ENCODE measurements at regions not wholly inside any gene's neighbourhood (a gene's known extent, or its start where the extent isn't known, plus 50 kb on each side); places are given as distances from the start of the nearest gene placed in this dataset.
"Not testable (repeated sequence)": the region's sequence is repeated elsewhere in the genome, so short reads cannot be mapped to it uniquely, and the experiment has no call there.

DNA sequence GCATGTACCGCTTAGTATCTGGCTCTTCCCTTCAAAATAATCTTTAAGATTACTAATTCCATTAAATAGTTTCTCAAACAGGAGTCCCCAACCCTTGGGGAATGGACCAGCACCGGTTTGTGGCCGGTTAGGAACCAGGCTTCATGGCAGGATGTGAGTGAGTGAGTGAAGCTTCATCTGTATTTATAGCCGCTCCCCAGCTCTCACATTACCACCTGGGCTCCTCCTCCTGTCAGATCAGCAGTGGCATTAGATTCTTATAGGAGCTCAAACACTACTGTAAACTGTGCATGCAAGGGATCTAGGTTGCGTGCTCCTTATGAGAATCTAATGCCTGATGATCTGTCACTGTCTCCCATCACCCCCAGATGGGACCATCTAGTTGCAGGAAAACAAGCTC, 332.6 kb upstream of the ZNF608 start:
- H3K36me3 Mint-ChIP-seq (ENCODE audit: low read depth); DNase-seq (ENCODE audit: low spot score); H3K27ac Mint-ChIP-seq; H3K9me3 Mint-ChIP-seq; H3K4me1 Mint-ChIP-seq (ENCODE audit: low read depth); H3K4me3 Mint-ChIP-seq (ENCODE audit: low read depth); H3K27me3 Mint-ChIP-seq (ENCODE audit: low read depth); intact Hi-C loops (cut with micrococcal nuclease): not testable (repeated sequence)

DNA sequence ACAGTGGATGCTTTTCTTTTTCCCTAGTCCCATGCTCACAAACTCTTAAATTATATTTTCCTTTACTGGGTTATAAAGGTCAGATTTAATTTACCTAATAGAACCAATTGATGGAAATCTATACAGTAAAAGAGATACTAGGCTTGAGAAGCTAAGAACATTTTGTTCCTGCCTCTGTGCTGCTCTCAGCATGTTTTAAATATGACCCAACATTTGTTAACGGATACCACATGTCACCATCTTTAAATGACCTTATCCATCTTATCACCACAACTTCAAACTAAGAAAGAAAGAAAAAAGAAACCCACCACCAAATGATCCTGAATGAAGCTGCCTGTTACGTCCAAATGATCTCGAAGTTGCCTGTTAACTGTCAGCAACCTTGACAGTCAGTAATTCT, 334.7 kb upstream of the ZNF608 start:
- no peaks in the 10 kb centered on the region for H3K9me3 Mint-ChIP-seq
- intact Hi-C loops (cut with micrococcal nuclease): no loop called here
- no peak for DNase-seq (ENCODE audit: low spot score)
- no peaks in the 10 kb centered on the region for H3K4me1 Mint-ChIP-seq (ENCODE audit: low read depth)
- no peaks in the 10 kb centered on the region for H3K36me3 Mint-ChIP-seq (ENCODE audit: low read depth)
- H3K27me3 Mint-ChIP-seq (ENCODE audit: low read depth): no peaks in the 10 kb centered on the region
- no peak overlapping the region for H3K4me3 Mint-ChIP-seq (ENCODE audit: low read depth)
- H3K27ac Mint-ChIP-seq: no peak overlapping the region

DNA sequence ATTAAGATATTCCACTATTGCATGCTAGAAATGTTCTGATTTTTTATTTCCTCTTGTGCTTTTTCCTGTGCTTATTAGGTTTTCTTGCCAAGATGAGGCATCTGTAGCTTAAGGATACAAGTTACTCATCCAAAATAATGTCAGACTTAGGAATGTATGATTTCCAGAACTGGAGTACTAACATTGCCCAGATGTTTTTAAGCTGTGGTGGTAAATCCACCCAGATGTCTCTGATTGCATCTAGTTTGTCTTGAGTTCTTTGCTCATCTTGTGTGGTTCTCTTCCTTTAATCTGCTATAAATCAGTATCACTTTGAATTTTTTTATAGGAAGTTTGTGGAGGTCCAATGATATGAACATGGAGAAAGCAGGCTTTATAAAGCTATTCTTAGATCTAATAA, 337.5 kb upstream of the ZNF608 start:
- no peak for DNase-seq (ENCODE audit: low spot score)
- Mint-ChIP-seq H3K4me3 (ENCODE audit: low read depth) (no peak overlapping the region), H3K9me3 (peaks cover 10% of the 10 kb centered on the region), H3K4me1 (ENCODE audit: low read depth) (no peaks in the 10 kb centered on the region), H3K27ac (no peak overlapping the region), H3K36me3 (ENCODE audit: low read depth) (no peaks in the 10 kb centered on the region), H3K27me3 (ENCODE audit: low read depth) (no peaks in the 10 kb centered on the region)
- intact Hi-C loops (cut with micrococcal nuclease): no loop called here

DNA sequence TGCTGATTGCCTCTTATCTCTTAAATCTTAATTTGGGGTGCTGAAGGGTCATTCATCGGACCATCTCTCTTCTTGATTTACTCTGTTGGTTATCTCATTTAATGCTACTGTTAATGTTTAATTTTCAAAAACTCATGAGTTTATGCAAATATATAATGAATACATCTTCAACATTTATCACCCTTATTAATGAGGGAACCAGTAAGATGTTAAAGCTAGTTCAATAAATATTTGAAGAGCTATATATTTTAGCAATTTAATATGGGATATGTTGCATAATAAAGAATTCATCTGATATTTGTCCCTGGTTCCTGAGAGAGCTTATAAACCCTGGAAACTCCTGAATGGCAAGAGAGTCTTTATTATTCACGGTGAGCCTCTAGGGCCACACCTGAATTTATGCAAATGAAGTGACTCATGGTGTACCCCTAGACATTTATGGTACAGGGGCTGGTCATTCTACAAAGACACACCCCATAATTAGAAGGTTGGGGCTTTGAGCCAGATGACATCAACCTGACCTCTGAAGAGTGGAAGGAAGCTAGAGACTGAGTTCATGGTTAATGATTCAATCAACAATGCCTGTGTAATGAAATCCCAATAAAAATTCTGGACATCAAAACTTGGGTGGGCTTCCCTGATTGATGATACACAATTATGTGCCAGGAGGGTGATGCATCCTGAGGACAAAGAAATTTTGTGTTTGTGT, 339.5 kb upstream of the ZNF608 start:
- Mint-ChIP-seq H3K9me3 (peaks cover 10% of the 10 kb centered on the region), H3K36me3 (ENCODE audit: low read depth) (no peaks in the 10 kb centered on the region)
- intact Hi-C loops (cut with micrococcal nuclease): no loop called here

DNA sequence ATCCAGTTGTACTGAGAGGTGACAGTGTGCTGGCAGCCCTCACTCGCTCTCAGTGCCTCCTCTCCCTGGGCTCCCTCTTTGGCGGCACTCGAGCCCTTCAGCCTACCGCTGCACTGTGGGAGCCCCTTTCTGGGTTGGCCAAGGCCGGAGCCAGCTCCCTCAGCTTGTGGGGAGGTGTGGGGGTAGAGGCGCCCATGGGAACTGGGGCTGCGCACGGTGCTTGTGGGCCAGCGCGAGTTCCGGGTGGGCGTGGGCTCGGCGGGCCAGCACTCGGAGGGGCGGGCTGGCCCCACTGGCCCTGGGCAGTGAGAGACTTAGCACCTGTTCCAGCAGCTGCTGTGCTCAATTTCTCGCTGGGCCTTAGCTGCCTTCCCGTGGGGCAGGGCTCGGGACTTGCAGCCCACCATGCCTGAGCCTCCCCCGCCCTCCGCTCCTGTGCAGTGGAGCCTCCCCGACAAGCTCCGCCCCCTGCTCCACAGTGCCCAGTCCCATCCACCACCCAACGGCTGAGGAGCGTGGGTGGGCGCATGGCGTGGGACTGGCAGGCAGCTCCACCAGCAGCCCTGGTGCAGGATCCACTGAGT, 342.2 kb upstream of the ZNF608 start:
- DNase-seq (ENCODE audit: low spot score): no peak
- no peak overlapping the region for H3K4me3 Mint-ChIP-seq (ENCODE audit: low read depth)
- intact Hi-C loops (cut with micrococcal nuclease): no loop called here
- H3K9me3 Mint-ChIP-seq: peaks cover 10% of the 10 kb centered on the region
- H3K4me1 Mint-ChIP-seq (ENCODE audit: low read depth): no peaks in the 10 kb centered on the region
- no peak overlapping the region for H3K27ac Mint-ChIP-seq
- H3K36me3 Mint-ChIP-seq (ENCODE audit: low read depth): no peaks in the 10 kb centered on the region
- no peaks in the 10 kb centered on the region for H3K27me3 Mint-ChIP-seq (ENCODE audit: low read depth)

More for the DNA sequence above, 339.5 kb upstream of the ZNF608 start:
- Mint-ChIP-seq H3K4me1 (ENCODE audit: low read depth) (no peaks in the 10 kb centered on the region), H3K27ac (no peak overlapping the region), H3K27me3 (ENCODE audit: low read depth) (no peaks in the 10 kb centered on the region), H3K4me3 (ENCODE audit: low read depth) (no peak overlapping the region)
- no peak for DNase-seq (ENCODE audit: low spot score)

DNA sequence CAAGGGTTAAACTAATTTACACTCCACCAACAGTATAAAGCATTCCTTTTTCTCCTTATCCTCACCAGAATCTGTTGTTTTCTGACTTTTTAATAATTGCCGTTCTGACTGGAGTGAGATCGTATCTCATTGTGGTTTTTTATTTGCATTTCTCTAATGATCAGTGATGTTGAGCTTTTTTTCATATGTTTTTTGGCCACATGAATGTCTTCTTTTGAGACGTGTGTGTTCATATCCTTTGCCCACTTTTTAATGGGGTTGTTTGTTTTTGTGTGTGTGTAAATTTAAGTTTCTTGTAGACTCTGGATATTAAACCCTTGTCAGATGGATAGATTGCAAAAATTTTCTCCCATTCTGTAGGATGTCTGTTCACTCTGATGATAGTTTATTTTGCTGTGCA, 345.7 kb upstream of the ZNF608 start:
- DNase-seq (ENCODE audit: low spot score); H3K27ac Mint-ChIP-seq; H3K36me3 Mint-ChIP-seq (ENCODE audit: low read depth); H3K27me3 Mint-ChIP-seq (ENCODE audit: low read depth); intact Hi-C loops (cut with micrococcal nuclease); H3K4me3 Mint-ChIP-seq (ENCODE audit: low read depth); H3K9me3 Mint-ChIP-seq; H3K4me1 Mint-ChIP-seq (ENCODE audit: low read depth): not testable (repeated sequence)

DNA sequence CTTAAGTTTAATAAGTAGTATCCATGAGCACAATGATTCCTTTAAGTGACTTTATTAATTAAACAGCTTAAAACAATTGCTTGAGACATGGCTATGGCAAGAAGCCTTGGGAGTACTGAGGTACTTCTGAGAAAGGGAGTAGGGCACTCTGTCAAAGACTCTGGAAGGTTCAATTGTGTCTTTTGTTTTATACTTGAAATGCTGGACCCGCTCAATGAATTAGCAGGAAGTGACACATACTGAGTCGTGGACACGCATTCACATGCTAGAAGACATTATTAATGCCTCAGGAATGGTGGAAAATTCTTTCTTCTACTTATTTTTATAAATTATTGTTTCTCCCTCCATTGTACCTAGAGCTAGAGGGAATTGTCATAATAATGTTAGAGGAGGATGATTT, 347.3 kb upstream of the ZNF608 start:
- no peak for DNase-seq (ENCODE audit: low spot score)
- Mint-ChIP-seq H3K27me3 (ENCODE audit: low read depth) (no peaks in the 10 kb centered on the region), H3K9me3 (peaks cover 4% of the 10 kb centered on the region), H3K4me1 (ENCODE audit: low read depth) (no peaks in the 10 kb centered on the region), H3K4me3 (ENCODE audit: low read depth) (no peak overlapping the region), H3K36me3 (ENCODE audit: low read depth) (no peaks in the 10 kb centered on the region), H3K27ac (no peak overlapping the region)
- intact Hi-C loops (cut with micrococcal nuclease): no loop called here

DNA sequence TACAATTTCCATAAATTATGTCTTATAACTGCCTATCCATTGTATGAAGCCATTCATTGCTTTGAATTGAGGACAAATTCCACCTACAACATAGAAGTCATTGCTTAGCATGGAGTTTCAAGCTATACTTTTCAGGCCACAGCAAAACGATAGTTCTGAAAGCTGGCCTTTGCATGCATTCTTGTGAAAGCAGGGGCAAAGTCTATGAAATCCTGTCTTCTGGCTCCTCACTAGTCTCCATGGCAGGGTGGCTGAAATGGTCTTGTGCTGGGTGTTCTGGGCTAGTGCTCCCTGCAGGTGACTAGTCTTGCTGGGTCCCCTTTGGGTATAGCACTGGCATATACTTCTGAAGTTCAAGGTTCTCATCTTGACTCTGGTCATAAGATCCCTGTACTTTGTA, 353.9 kb upstream of the ZNF608 start:
- peaks cover 4% of the 10 kb centered on the region for H3K9me3 Mint-ChIP-seq
- H3K36me3 Mint-ChIP-seq (ENCODE audit: low read depth): no peaks in the 10 kb centered on the region
- H3K4me3 Mint-ChIP-seq (ENCODE audit: low read depth): no peak overlapping the region
- no peaks in the 10 kb centered on the region for H3K4me1 Mint-ChIP-seq (ENCODE audit: low read depth)
- DNase-seq (ENCODE audit: low spot score): no peak
- no peak overlapping the region for H3K27ac Mint-ChIP-seq
- no peaks in the 10 kb centered on the region for H3K27me3 Mint-ChIP-seq (ENCODE audit: low read depth)
- intact Hi-C loops (cut with micrococcal nuclease): no loop called here

DNA sequence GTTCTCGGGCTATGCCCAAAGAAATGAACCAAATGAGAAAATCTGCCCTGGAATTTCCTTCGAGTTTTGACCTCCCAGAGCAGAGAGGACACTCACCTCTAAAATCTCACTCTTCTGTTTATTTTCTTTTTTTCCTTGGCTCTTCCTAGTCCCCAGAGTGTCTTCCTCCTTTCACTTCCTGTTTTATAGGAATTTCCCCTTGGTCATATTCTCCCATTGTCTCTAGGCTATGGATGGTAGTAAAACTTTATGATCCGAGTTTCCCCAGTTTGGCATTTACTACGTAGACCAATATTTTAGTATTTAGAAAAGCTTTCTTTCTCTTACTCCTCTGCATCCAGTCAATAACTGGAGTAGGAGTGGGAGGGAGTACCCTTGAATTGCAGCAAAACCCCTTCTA, 354.5 kb upstream of the ZNF608 start:
- no peaks in the 10 kb centered on the region for H3K4me1 Mint-ChIP-seq (ENCODE audit: low read depth)
- no peak overlapping the region for H3K27ac Mint-ChIP-seq
- no peak for DNase-seq (ENCODE audit: low spot score)

DNA sequence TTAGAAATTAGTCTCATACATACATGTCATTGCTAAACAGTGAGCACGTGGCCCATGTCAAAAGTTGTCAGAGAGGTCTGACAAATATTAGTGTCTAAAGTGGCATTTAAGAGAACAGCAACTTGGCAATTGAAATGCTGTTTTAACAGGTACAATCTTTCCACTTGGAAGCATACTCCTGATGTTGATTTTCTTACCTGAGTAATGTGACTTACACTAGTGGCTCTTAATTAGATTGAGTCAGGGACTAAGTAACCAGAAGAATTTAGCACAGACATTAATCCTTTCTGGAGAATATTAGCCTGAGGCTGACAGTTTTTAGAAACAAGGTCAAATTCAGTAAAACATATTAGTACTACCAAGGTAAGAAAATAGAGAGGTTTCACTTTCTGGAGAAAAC, 357.0 kb upstream of the ZNF608 start:
- Mint-ChIP-seq H3K4me3 (ENCODE audit: low read depth) (no peak overlapping the region), H3K9me3 (peaks cover 4% of the 10 kb centered on the region), H3K36me3 (ENCODE audit: low read depth) (no peaks in the 10 kb centered on the region)

More for the DNA sequence above, 354.5 kb upstream of the ZNF608 start:
- peaks cover 4% of the 10 kb centered on the region for H3K9me3 Mint-ChIP-seq
- intact Hi-C loops (cut with micrococcal nuclease): no loop called here
- no peak overlapping the region for H3K4me3 Mint-ChIP-seq (ENCODE audit: low read depth)
- no peaks in the 10 kb centered on the region for H3K27me3 Mint-ChIP-seq (ENCODE audit: low read depth)
- no peaks in the 10 kb centered on the region for H3K36me3 Mint-ChIP-seq (ENCODE audit: low read depth)

DNA sequence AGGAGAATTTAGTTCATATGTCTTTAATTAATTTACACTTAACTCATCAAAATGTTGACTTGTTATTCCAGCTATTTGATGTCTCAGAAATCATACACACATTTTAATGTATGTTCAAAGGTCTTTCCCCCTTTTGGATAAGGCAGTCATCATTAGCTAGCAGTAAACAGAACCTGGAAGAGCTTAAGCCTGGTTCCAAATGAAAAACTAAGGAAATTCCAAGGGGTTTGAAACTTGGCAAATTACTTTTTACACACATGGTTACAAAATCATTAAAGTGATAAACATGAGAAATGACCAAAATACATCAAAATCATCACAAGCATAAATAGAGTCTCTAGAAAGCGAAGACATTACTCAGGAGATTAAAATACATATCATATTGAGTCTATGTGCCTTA, 359.8 kb upstream of the ZNF608 start:
- intact Hi-C loops (cut with micrococcal nuclease): no loop called here
- Mint-ChIP-seq H3K36me3 (ENCODE audit: low read depth) (no peaks in the 10 kb centered on the region), H3K4me1 (ENCODE audit: low read depth) (no peaks in the 10 kb centered on the region), H3K4me3 (ENCODE audit: low read depth) (no peak overlapping the region), H3K27ac (no peak overlapping the region), H3K9me3 (peaks cover 7% of the 10 kb centered on the region), H3K27me3 (ENCODE audit: low read depth) (no peaks in the 10 kb centered on the region)
- no peak for DNase-seq (ENCODE audit: low spot score)

More for the DNA sequence above, 357.0 kb upstream of the ZNF608 start:
- intact Hi-C loops (cut with micrococcal nuclease): no loop called here
- DNase-seq (ENCODE audit: low spot score): no peak
- Mint-ChIP-seq H3K27me3 (ENCODE audit: low read depth) (no peaks in the 10 kb centered on the region), H3K4me1 (ENCODE audit: low read depth) (no peaks in the 10 kb centered on the region), H3K27ac (no peak overlapping the region)

DNA sequence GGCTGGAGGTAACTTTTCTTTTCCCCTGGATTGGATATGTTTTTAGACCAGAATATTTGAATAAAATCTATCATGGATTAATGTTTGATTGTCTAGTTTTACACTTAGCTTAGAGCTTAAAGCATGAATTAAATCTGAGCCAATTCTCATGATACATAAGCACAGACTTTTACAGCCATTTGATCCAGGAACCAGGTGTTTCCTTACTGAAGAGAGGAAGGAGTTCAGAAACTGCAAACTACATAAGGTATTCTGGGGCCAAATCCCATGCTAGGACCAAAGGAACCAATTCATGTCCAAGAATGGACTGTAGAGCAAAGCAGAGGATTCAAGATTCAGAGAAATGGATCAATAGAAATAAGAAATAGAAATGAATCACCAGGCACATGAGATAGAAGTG, 360.4 kb upstream of the ZNF608 start:
- no peak overlapping the region for H3K27ac Mint-ChIP-seq
- H3K36me3 Mint-ChIP-seq (ENCODE audit: low read depth): no peaks in the 10 kb centered on the region
- H3K9me3 Mint-ChIP-seq: peaks cover 13% of the 10 kb centered on the region
- DNase-seq (ENCODE audit: low spot score): no peak
- intact Hi-C loops (cut with micrococcal nuclease): no loop called here
- H3K4me1 Mint-ChIP-seq (ENCODE audit: low read depth): no peaks in the 10 kb centered on the region
- no peak overlapping the region for H3K4me3 Mint-ChIP-seq (ENCODE audit: low read depth)
- H3K27me3 Mint-ChIP-seq (ENCODE audit: low read depth): no peaks in the 10 kb centered on the region

DNA sequence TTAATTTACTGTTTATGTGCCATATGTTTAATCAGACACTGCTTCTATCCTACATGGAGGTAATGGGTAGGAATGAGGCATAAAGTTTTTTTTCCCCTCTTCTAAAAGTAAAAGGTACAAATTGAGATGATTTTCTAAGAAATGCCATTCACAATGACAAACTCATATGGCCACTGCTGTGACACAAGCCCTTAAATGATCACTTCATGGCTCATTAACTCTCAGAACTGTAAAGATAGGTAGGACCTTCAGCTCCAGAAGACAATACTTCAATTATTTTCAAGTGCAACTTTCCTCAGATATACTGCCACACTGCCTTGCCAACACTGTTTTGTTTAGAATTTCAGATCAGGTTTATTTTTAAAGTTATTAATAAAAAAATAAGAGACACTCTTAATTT, 362.9 kb upstream of the ZNF608 start:
- Mint-ChIP-seq H3K36me3 (ENCODE audit: low read depth) (no peaks in the 10 kb centered on the region), H3K27me3 (ENCODE audit: low read depth) (no peaks in the 10 kb centered on the region), H3K4me1 (ENCODE audit: low read depth) (no peaks in the 10 kb centered on the region), H3K9me3 (peaks cover 13% of the 10 kb centered on the region), H3K27ac (no peak overlapping the region), H3K4me3 (ENCODE audit: low read depth) (no peak overlapping the region)
- intact Hi-C loops (cut with micrococcal nuclease): no loop called here
- DNase-seq (ENCODE audit: low spot score): no peak

DNA sequence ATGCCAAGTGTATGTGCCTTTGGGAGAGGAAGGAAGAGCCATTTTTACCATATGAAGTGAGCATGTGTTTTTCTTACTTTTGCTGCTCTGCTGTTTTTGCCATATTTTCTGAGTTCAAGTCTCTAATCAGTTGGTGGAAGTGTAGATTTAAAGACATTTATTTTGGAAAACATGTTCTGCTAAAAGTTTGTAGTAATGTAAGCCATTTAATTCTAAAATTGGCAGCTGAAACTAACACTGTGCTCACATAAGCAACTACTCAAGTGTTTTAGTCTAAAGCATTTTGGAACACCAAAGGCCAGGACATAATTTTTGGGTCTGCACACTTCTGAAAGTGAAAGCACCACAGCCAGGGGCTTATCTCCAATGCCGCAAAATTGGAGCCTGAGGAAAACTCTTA, 363.4 kb upstream of the ZNF608 start:
- H3K4me1 Mint-ChIP-seq (ENCODE audit: low read depth): no peaks in the 10 kb centered on the region
- no peaks in the 10 kb centered on the region for H3K36me3 Mint-ChIP-seq (ENCODE audit: low read depth)
- DNase-seq (ENCODE audit: low spot score): no peak
- intact Hi-C loops (cut with micrococcal nuclease): no loop called here
- H3K4me3 Mint-ChIP-seq (ENCODE audit: low read depth): no peak overlapping the region
- peaks cover 13% of the 10 kb centered on the region for H3K9me3 Mint-ChIP-seq
- H3K27ac Mint-ChIP-seq: no peak overlapping the region
- no peaks in the 10 kb centered on the region for H3K27me3 Mint-ChIP-seq (ENCODE audit: low read depth)

Data from activated T-helper 2 cell treated with anti-CD3 and anti-CD28 coated beads, Interferon-gamma antibody, Interleukin-2, Interleukin-4, amounts not matched to agents 10 μg/mL and 5 μg/mL and 100 μg/mL, durations not matched to agents 14 hours and 24 hours and 36 hours (primary cell).